Activated naive CD8-positive, alpha-beta T cell treated with anti-CD3 and anti-CD28 coated beads, Interleukin-2, amount 10 ng/mL, durations not matched to agents 7 days and 5 days (primary cell): ENCODE measurements at regions not wholly inside any gene's neighbourhood (a gene's known extent, or its start where the extent isn't known, plus 50 kb on each side); places are given as distances from the start of the nearest gene placed in this dataset.
"Not testable (repeated sequence)": the region's sequence is repeated elsewhere in the genome, so short reads cannot be mapped to it uniquely, and the experiment has no call there.

Experiments
- ATAC-seq: fragments of 150-1000 bp; cut with Tn5 transposase; one replicate; pipeline ENCODE4 v1.10.0; 2021; ENCODE audit warnings: low read depth, moderate library complexity
- POLR2A ChIA-PET: fragments of 350-600 bp; sonication (Branson Sonifier 250); formaldehyde crosslinking; loops from one replicate; lab custom pipeline; 2021; ENCODE audit warnings: antibody characterized with exemption; lab: Charles Lee
- DNase-seq: peaks from one replicate; pipeline ENCODE4 v3.0.0; 2021
- H3K27ac Mint-ChIP-seq: one replicate; pipeline ENCODE4 v1.8.0; 2022; ENCODE audit warnings: mild to moderate bottlenecking, mixed read lengths
- H3K27me3 Mint-ChIP-seq: one replicate; pipeline ENCODE4 v1.8.0; 2022; ENCODE audit warnings: mild to moderate bottlenecking, moderate library complexity, mixed read lengths
- H3K36me3 Mint-ChIP-seq: one replicate; pipeline ENCODE4 v1.8.0; 2021; ENCODE audit warnings: mild to moderate bottlenecking, mixed read lengths
- H3K4me1 Mint-ChIP-seq: one replicate; pipeline ENCODE4 v1.8.0; 2021; ENCODE audit warnings: mixed read lengths
- H3K4me3 Mint-ChIP-seq: one replicate; pipeline ENCODE4 v1.8.0; 2022; ENCODE audit warnings: mild to moderate bottlenecking, moderate library complexity, mixed read lengths
- H3K9me3 Mint-ChIP-seq: one replicate; pipeline ENCODE4 v1.8.0; 2021; ENCODE audit warnings: mixed read lengths

DNA sequence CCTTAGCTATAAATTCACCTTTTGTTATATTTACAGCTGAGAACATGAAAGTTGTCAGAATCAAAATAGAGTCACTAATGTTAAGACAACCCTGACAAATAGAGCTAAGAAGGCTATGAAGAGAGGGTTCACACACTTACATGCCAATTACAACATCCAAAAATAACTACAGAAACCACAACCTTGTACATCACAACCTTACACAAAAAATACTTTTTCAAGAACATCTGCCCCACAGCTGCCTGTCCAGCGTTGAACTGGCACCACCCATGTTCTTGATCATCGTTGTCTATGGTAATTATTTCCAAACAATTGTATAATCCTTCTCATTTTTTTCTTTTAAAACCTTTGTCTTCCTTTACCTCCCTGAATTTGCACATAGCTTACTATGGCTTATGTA is 231.2 kb upstream of the FKBP1C start:
- POLR2A ChIA-PET, result interaction anchor here (0.6 kb wide), 1 partner anchor 267 kb away, joined by 3 read pairs; no protein-coding TSS in a partner anchor
- Mint-ChIP-seq H3K9me3 (peaks cover 3% of the 10 kb centered on the region), H3K4me1 (no peaks in the 10 kb centered on the region), H3K27ac (no peak overlapping the region), H3K36me3 (no peaks in the 10 kb centered on the region), H3K4me3 (no peak overlapping the region), H3K27me3 (no peaks in the 10 kb centered on the region)
- ATAC-seq, result no peak
- no peak for DNase-seq

DNA sequence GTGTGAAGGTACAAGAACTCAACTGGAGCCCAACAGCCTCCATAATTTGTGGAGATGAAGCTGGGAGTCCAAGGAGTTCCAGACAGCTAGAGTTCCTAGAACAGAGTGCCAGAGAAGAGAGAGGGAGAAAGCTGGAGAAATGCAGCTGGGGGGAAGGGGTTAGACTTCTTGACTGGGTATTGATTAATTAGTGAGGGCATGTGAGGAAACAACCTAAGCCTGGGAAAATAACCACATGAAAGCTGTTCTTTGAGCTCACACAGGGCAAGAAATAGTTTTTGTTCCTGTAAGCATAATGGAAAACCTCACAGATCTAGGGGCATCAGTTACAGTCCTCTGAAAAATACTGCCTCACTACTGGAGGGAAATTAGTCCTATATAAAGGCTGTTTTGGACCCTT is 230.5 kb upstream of the FKBP1C start:
- no peak overlapping the region for H3K4me3 Mint-ChIP-seq
- DNase-seq, result no peak
- H3K4me1 Mint-ChIP-seq, result no peaks in the 10 kb centered on the region
- H3K9me3 Mint-ChIP-seq, result peaks cover 3% of the 10 kb centered on the region
- H3K27ac Mint-ChIP-seq, result no peak overlapping the region
- no peaks in the 10 kb centered on the region for H3K36me3 Mint-ChIP-seq
- no peaks in the 10 kb centered on the region for H3K27me3 Mint-ChIP-seq
- POLR2A ChIA-PET, result no interaction called here
- ATAC-seq, result no peak

DNA sequence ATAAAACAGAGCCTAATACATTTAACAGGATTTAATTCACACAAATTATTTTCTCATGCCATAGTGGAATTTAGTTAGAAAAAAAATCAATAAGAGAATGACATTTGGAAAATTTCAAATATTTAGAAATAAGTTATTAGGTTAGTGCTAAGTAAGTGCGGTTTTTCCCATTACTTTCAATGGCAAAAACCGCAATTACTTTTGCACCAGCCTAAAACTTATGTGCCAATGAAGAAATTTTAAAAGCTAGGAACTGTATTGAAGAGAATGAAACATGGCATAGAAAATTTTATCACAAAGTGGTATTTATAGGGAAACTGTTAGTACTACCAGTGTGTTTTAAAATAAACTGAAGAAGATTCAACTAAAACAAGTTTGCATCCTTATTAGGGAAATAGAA is 228.3 kb upstream of the FKBP1C start:
- Mint-ChIP-seq H3K27me3 (no peaks in the 10 kb centered on the region), H3K27ac (no peak overlapping the region), H3K36me3 (no peaks in the 10 kb centered on the region), H3K9me3 (peaks cover 5% of the 10 kb centered on the region), H3K4me1 (no peaks in the 10 kb centered on the region), H3K4me3 (no peak overlapping the region)
- POLR2A ChIA-PET, result no interaction called here
- ATAC-seq (no peak), DNase-seq (no peak)

DNA sequence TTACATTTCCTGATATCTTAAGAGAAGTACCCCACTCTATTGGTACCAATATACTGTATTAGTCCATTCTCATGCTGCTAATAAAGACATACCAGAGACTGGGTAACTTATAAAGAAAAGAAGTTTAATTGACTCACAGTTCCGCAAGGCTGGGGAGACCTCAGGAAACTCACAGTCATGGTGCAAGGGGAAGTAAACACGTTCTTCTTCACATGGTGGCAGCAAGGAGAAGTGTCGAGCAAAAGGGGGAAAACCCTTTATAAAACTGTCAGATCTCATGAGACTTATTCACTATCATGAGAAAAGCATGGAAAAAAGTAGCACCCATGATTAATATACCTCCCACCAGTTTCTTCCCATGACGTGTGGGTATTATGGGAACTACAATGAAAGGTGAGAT is 219.6 kb upstream of the FKBP1C start:
- H3K36me3 Mint-ChIP-seq, H3K4me3 Mint-ChIP-seq, H3K4me1 Mint-ChIP-seq, DNase-seq, H3K27me3 Mint-ChIP-seq, H3K27ac Mint-ChIP-seq, H3K9me3 Mint-ChIP-seq, ATAC-seq, POLR2A ChIA-PET: not testable (repeated sequence)

DNA sequence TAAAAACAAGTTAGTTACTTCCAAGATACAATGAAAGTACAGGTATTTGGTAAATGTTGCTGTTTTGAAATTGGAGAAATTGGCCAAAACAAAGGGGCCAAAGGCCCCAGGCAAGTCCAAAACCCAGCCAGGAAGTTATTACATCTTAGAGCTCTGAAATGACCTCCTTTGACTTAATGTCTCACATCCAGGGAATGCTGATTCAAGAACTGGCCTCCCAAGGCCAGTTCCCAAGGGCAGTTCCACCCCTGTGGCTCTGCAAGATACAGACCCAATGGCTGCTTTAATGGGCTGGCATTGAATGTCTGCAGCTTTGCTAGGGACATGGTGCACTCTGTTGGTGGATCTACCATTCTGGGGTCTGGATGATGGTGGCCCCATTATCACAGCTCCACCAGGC is 217.3 kb upstream of the FKBP1C start:
- Mint-ChIP-seq H3K9me3 (no peaks in the 10 kb centered on the region), H3K4me1 (no peaks in the 10 kb centered on the region), H3K36me3 (no peaks in the 10 kb centered on the region), H3K27ac (no peak overlapping the region), H3K4me3 (no peak overlapping the region), H3K27me3 (no peaks in the 10 kb centered on the region)
- no peak for DNase-seq
- no peak for ATAC-seq
- POLR2A ChIA-PET, result no interaction called here

DNA sequence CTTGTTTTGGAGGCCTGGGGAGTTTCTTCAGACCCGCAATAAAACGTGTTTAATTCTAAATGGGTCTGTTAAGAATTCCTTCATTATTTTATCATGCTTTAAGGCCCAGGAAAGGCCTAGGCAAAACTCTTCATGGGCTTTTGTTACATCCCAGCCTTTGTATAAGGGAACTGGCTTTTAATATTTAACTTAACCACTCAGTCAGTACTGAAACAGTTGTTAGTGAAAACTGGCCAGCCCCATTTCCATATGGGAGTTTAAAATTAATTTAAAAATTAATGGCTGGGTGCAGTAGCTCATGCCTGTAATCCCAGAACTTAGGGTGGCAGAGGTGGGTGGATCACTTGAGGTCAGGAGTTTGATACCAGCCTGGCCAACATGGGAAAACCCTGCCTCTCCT is 213.2 kb upstream of the FKBP1C start:
- DNase-seq (no peak), ATAC-seq (no peak)
- Mint-ChIP-seq H3K27me3 (no peaks in the 10 kb centered on the region), H3K9me3 (peaks cover 2% of the 10 kb centered on the region), H3K4me3 (no peak overlapping the region), H3K4me1 (no peaks in the 10 kb centered on the region), H3K36me3 (no peaks in the 10 kb centered on the region), H3K27ac (no peak overlapping the region)
- POLR2A ChIA-PET, result no interaction called here

DNA sequence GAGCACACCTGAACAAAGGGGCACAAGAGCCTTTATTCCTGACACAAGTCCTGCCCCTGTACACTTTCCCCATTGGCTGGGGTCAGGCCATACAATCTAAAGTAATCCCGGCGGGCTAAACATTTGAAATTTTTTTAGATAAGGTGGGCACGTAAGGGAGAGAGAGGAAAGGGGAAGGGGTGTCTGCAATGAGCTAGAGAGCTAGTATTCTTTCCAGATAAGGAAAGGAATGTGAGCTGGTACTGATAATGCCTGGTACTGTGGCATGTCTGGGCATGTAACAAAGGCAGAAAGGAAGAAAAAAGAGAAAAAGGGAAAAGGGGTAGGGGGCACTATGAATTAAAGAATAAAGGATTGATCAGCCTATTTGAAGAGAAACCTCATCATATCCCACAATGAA is 212.0 kb upstream of the FKBP1C start:
- H3K9me3 Mint-ChIP-seq, POLR2A ChIA-PET, ATAC-seq, H3K4me3 Mint-ChIP-seq, DNase-seq, H3K27me3 Mint-ChIP-seq, H3K36me3 Mint-ChIP-seq, H3K27ac Mint-ChIP-seq, H3K4me1 Mint-ChIP-seq: not testable (repeated sequence)

DNA sequence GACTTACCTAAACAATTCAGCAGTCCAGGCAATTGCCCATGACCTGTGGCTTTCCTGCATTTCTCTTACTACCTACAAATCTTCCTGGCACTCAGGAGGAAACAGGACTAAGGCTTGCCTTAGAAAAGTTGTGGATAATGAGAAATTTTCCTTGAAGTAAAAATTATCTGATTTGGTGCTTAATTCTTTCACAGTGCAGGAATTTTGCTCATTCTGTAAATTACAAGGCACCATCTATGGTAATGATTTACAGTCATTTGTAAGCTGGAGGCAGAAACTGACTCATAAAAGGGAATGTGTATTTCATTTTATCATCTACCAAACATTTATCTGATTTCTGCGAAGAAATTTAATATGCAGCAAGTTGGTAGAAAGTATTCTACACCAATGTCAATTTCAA is 211.5 kb upstream of the FKBP1C start:
- Mint-ChIP-seq H3K27ac (no peak overlapping the region), H3K27me3 (no peaks in the 10 kb centered on the region), H3K9me3 (peaks cover 2% of the 10 kb centered on the region), H3K36me3 (no peaks in the 10 kb centered on the region), H3K4me3 (no peak overlapping the region), H3K4me1 (no peaks in the 10 kb centered on the region)
- ATAC-seq (no peak), DNase-seq (no peak)
- POLR2A ChIA-PET, result no interaction called here

DNA sequence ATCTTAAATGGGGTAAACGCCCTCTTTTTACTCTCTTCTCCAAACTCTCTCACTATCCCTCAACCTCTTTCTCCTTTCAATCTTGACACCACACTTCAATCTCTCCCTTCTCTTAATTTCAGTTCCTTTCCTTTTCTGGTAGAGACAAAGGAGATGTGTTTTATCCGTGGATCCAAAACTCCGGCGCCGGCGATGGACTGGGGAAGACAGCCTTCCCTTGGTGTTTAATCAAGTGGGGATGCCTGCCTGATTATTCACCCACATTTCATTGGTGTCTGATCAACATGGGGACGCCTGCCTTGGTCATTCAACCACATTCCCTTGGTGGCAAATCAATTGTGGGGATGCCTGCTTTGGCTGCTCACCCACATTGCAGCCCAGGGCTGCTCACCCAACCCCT is 205.3 kb upstream of the FKBP1C start:
- H3K36me3 Mint-ChIP-seq, H3K4me1 Mint-ChIP-seq, H3K27ac Mint-ChIP-seq, H3K9me3 Mint-ChIP-seq, H3K27me3 Mint-ChIP-seq, POLR2A ChIA-PET, H3K4me3 Mint-ChIP-seq, ATAC-seq, DNase-seq: not testable (repeated sequence)

DNA sequence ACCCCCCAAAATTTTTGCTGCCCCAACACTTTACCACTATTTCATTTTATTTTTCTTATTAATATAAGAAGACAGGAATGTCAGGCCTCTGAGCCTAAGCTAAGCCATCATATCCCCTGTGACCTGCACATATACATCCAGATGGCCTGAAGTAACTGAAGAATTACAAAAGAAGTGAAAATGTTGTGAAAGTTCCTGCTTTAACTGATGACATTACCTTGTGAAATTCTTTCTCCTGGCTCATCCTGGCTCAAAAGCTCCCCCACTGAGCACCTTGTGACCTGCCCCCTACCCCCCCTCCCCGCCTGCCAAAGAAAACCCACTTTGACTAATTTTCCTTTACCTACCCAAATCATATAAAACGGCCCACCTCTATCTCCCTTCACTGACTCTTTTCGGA is 200.3 kb upstream of the FKBP1C start:
- POLR2A ChIA-PET, H3K4me3 Mint-ChIP-seq, ATAC-seq, H3K27ac Mint-ChIP-seq, H3K9me3 Mint-ChIP-seq, DNase-seq, H3K36me3 Mint-ChIP-seq, H3K4me1 Mint-ChIP-seq, H3K27me3 Mint-ChIP-seq: not testable (repeated sequence)

DNA sequence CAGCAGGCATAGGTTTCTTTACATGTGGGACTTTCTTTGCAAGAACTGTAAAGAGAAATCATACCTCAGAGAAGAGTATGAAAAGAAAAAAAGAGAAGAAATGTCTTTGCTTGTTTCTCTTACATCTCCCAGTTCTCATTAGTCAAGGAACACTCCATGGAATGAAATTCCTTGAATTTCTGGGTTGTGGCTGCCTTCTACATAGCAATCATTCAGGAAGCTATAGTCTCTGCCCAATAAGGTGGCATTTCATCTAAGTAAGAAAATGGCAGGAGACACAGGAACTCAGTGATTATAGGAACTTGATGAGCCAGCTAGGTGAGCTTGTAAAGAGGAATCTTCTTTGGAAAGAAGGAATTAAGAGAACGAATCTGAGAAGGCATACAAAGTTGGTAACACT is 197.0 kb upstream of the FKBP1C start:
- H3K36me3 Mint-ChIP-seq, result no peaks in the 10 kb centered on the region
- H3K27me3 Mint-ChIP-seq, result no peaks in the 10 kb centered on the region
- no peaks in the 10 kb centered on the region for H3K4me1 Mint-ChIP-seq
- H3K9me3 Mint-ChIP-seq, result peaks cover 1% of the 10 kb centered on the region
- no peak for DNase-seq
- H3K4me3 Mint-ChIP-seq, result no peak overlapping the region
- POLR2A ChIA-PET, result no interaction called here
- ATAC-seq, result no peak
- H3K27ac Mint-ChIP-seq, result no peak overlapping the region

DNA sequence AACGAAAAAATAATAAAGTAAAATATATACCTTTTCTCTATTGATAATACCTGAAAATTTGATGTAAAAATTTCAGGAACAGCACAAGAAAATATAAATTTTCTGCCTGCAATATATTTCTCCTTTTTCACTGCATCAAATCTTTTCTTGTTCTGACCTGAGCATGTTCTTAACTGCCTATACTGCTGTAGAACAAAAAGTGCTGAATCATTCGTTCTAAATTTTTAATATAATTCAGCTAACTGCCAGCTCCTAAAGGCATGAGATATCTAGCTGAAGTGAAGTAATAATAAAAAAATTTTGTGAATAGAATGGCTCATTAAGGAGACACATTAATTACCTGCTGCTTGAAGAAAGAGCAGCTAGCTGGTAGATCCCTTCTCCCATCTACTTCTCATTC is 188.6 kb upstream of the FKBP1C start:
- Mint-ChIP-seq H3K36me3 (no peaks in the 10 kb centered on the region), H3K27ac (no peak overlapping the region), H3K27me3 (no peaks in the 10 kb centered on the region), H3K4me1 (no peaks in the 10 kb centered on the region), H3K4me3 (no peak overlapping the region), H3K9me3 (no peaks in the 10 kb centered on the region)
- POLR2A ChIA-PET, result no interaction called here
- DNase-seq, result no peak
- ATAC-seq, result no peak

DNA sequence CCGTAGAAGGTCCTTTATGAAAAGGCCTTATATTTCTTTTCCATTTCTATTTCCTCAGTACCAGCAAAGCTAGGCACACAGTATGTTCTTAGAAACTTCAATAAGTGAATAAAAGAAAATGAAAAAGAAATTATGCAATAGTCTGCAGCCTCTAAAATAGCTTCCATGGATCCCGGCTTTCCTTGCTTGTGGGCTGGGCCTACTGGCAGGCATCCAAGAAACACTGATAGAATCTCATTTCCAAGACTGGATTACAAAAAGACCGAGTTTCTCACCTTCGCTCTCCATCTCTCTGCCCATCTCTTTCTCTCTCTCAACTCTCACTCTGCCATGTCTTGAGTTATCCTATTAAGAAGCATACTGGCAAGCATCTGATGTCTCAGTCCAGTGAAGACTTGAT is 187.5 kb upstream of the FKBP1C start:
- H3K27ac Mint-ChIP-seq, result no peak overlapping the region
- no peak overlapping the region for H3K4me3 Mint-ChIP-seq
- no peaks in the 10 kb centered on the region for H3K4me1 Mint-ChIP-seq
- H3K27me3 Mint-ChIP-seq, result no peaks in the 10 kb centered on the region
- POLR2A ChIA-PET, result no interaction called here
- no peaks in the 10 kb centered on the region for H3K36me3 Mint-ChIP-seq
- H3K9me3 Mint-ChIP-seq, result no peaks in the 10 kb centered on the region
- ATAC-seq (no peak), DNase-seq (no peak)

DNA sequence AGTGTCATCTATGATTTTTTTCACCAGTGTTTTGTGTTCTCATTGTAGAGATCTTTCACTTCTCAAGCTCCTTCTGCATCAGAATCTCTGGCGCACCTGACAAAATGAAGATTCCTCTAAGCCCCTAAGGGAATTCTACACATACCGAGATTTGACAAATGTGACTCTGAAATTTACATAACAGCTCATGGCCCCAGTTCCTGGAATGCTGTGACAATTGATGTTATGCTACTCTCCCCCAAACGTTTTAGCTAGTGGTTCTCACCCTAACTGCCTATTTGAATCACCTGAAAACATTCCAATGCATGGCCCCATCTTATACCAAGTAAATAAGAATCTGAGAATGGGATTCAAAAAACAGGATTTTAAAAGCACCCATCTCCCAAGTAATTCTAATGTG is 162.1 kb upstream of the FKBP1C start:
- POLR2A ChIA-PET, result no interaction called here

DNA sequence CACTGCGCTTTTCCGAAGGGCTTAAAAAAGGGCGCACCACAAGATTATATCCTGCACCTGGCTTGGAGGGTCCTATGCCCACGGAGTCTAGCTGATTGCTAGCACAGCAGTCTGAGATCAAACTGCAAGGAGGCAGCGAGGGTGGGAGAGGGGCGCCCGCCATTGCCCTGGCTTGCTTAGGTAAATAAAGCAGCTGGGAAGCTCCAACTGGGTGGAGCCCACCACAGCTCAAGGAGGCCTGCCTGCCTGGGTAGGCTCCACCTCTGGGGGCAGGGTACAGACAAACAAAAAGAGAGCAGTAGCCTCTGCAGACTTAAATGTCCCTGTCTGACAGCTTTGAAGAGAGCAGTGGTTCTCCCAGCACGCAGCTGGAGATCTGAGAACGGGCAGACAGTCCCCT is 158.1 kb upstream of the FKBP1C start:
- H3K4me1 Mint-ChIP-seq, H3K4me3 Mint-ChIP-seq, POLR2A ChIA-PET, DNase-seq, ATAC-seq, H3K36me3 Mint-ChIP-seq, H3K27me3 Mint-ChIP-seq, H3K27ac Mint-ChIP-seq, H3K9me3 Mint-ChIP-seq: not testable (repeated sequence)

More for the DNA sequence above, 162.1 kb upstream of the FKBP1C start:
- no peaks in the 10 kb centered on the region for H3K36me3 Mint-ChIP-seq
- ATAC-seq, result no peak
- H3K9me3 Mint-ChIP-seq, result peaks cover 1% of the 10 kb centered on the region
- no peaks in the 10 kb centered on the region for H3K27me3 Mint-ChIP-seq
- no peak overlapping the region for H3K27ac Mint-ChIP-seq
- no peak for DNase-seq
- H3K4me1 Mint-ChIP-seq, result no peaks in the 10 kb centered on the region
- no peak overlapping the region for H3K4me3 Mint-ChIP-seq
